Lower lobe of right lung (tissue), 2 donors: ENCODE measurements at regions not wholly inside any gene's neighbourhood (a gene's known extent, or its start where the extent isn't known, plus 50 kb on each side); places are given as distances from the start of the nearest gene placed in this dataset.

Experiments
- ATAC-seq, 2 donors: fragments of 200-7000 bp; cut with Tn5 transposase; one replicate each; pipeline ENCODE4 v1.9.1; 2020 to 2022; ENCODE audit warnings: mild to moderate bottlenecking in 2 of 2, moderate library complexity in 2 of 2
- DNase-seq: peaks from one replicate; pipeline ENCODE4 v3.0.0-alpha.2; 2020
- H3K27ac ChIP-seq: fragments of 200-600 bp; one replicate; pipeline ENCODE4 v1.8.0; 2022
- H3K27me3 ChIP-seq: fragments of 200-600 bp; one replicate; pipeline ENCODE4 v1.8.0; 2022; ENCODE audit warnings: low read depth
- H3K36me3 ChIP-seq: fragments of 200-600 bp; one replicate; pipeline ENCODE4 v1.8.0; 2022; ENCODE audit warnings: mild to moderate bottlenecking
- H3K4me1 ChIP-seq: fragments of 200-600 bp; one replicate; pipeline ENCODE4 v1.8.0; 2022
- H3K4me3 ChIP-seq: fragments of 200-600 bp; one replicate; pipeline ENCODE4 v1.8.0; 2022; ENCODE audit warnings: mild to moderate bottlenecking
- H3K9me3 ChIP-seq: fragments of 200-600 bp; one replicate; pipeline ENCODE4 v1.8.0; 2022
- CTCF ChIP-seq: fragments of 200-600 bp; IDR thresholded peaks from one replicate; pipeline ENCODE4 v1.8.0; 2022; ENCODE audit warnings: antibody characterized with exemption, mild to moderate bottlenecking
- intact Hi-C: fragments of 100-400 bp; cut with DNase I; formaldehyde crosslinking; loops from one replicate; pipeline ENCODE4 v1.11.0; 2022
- donor health status: DM: no; HTN: yes; CAD: no; lungs with severe emphysema.

DNA sequence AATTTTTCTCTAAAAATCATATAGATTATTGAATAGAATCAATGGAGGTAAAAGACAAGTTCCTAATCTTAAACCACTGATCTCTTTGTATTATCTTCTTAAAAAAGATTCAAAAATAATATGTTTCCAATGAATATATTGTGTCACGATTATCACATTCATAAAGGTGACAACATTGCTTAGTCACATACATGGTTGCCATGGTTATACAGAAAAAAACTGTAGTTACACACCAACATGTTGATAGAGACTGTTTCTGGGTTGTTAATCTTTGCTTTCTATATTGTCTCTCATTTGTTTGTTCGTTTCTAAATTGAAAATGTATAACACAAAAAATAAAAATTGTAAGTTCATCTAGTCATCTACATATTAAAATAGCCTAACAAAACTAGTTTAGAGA, 376.0 kb upstream of the ALCAM start:
- intact Hi-C loops = no loop called here
- no peak for TF ChIP-seq CTCF

DNA sequence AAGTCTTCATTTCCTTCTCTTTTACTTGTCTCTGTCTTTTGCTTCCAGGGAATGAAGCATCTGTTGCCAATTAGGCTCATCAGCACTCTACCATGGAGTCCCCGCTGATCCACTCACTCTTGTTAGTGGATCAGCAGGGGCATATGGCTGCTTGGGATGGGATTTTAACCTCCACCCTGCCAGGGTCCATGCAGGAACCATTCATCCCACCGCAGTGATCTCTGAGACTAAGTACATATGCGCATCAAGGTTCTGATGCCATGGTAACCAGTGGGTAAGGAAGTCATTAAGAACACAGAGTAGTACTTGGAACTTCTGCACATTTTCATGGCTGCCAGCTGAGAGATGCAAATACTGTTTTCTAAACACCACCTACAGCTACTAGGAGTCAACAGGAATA, 374.0 kb upstream of the ALCAM start:
- Histone ChIP-seq H3K9me3 (no peaks in the 10 kb centered on the region), H3K4me3 (no peak overlapping the region), H3K36me3 (no peaks in the 10 kb centered on the region), H3K27ac (no peak overlapping the region), H3K27me3 (no peaks in the 10 kb centered on the region), H3K4me1 (no peaks in the 10 kb centered on the region)
- TF ChIP-seq CTCF = no peak
- ATAC-seq (no peak), DNase-seq (no peak)
- intact Hi-C loops = no loop called here

More for the DNA sequence above, 376.0 kb upstream of the ALCAM start:
- ATAC-seq = no peak
- Histone ChIP-seq H3K4me1 (no peaks in the 10 kb centered on the region), H3K36me3 (no peaks in the 10 kb centered on the region), H3K9me3 (no peaks in the 10 kb centered on the region), H3K4me3 (no peak overlapping the region), H3K27me3 (no peaks in the 10 kb centered on the region), H3K27ac (no peak overlapping the region)
- no peak for DNase-seq

GRCh38 chr3:105006164-105006563, 360.5 kb upstream of the ALCAM start:
- ATAC-seq (no peak), DNase-seq (no peak)
- Histone ChIP-seq H3K27me3 (no peaks in the 10 kb centered on the region), H3K36me3 (no peaks in the 10 kb centered on the region), H3K4me3 (no peak overlapping the region), H3K4me1 (no peaks in the 10 kb centered on the region), H3K9me3 (no peaks in the 10 kb centered on the region), H3K27ac (no peak overlapping the region)
- intact Hi-C loops = no loop called here
- no peak for TF ChIP-seq CTCF

DNA sequence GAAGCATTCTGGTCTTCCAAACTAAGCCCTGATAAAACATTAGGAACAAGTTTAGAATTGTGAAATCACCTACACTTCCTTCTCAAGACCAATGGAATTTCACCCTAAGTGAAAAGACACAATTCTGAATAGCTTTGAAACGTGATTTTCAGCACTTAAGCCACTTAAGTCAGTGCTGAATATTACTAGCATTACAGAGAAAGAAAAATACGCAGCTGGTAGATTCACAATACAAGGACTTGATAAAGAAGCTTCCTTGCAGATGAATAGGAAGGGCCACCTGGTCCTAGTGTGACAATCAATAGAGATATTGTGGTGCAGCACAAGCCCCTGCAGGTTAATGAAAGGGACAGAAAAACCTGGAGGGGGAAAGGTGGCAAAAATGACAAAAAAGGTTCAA, 353.1 kb upstream of the ALCAM start:
- DNase-seq (no peak), ATAC-seq (peak in 1 of 2 donors; percentile 73)
- H3K36me3 ChIP-seq = no peaks in the 10 kb centered on the region
- no peaks in the 10 kb centered on the region for H3K27me3 ChIP-seq
- H3K4me3 ChIP-seq = no peak overlapping the region
- no peaks in the 10 kb centered on the region for H3K4me1 ChIP-seq
- intact Hi-C loops = no loop called here
- no peak overlapping the region for H3K27ac ChIP-seq
- TF ChIP-seq CTCF = no peak
- no peaks in the 10 kb centered on the region for H3K9me3 ChIP-seq

- no peaks in the 10 kb centered on the region for H3K27me3 ChIP-seq
- ATAC-seq (peak in 1 of 2 donors; percentile 49), DNase-seq (no peak)
- no peaks in the 10 kb centered on the region for H3K36me3 ChIP-seq
- no peaks in the 10 kb centered on the region for H3K4me1 ChIP-seq
- intact Hi-C loops = no loop called here
- H3K27ac ChIP-seq = no peak overlapping the region
- no peak overlapping the region for H3K4me3 ChIP-seq
- no peak for TF ChIP-seq CTCF
- H3K9me3 ChIP-seq = no peaks in the 10 kb centered on the region
Observed at GRCh38 chr3:105014631-105015030, 352.1 kb upstream of the ALCAM start.

DNA sequence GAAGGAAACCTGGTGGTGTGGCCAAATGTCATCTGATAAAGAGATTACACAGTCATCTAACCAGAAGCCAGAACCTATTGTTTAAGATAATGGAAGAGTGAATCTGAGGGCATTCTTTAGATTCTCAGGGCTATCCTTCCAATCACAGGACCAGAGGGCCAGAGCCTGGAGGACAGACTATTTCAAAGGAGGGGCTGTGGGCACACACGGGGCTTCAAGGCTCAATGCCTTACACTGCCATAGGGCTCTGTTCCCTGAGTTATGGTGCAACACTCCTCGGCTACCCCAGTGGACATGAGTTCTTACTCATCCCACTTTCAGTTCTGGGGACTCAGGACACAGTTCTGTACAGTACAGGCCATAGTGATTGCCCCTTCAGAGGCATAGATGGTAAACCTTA, 343.9 kb upstream of the ALCAM start:
- Histone ChIP-seq H3K27ac (no peak overlapping the region), H3K4me3 (no peak overlapping the region), H3K27me3 (no peaks in the 10 kb centered on the region), H3K4me1 (no peaks in the 10 kb centered on the region), H3K9me3 (no peaks in the 10 kb centered on the region), H3K36me3 (no peaks in the 10 kb centered on the region)
- intact Hi-C loops = no loop called here
- ATAC-seq (peak in 1 of 2 donors; percentile 45), DNase-seq (no peak)
- TF ChIP-seq CTCF = no peak
